DND-41 (cell line): ENCODE measurements at regions not wholly inside any gene's neighbourhood (a gene's known extent, or its start where the extent isn't known, plus 50 kb on each side); places are given as distances from the start of the nearest gene placed in this dataset.

ENCODE experiments used
- ATAC-seq: fragments of 200-7000 bp; cut with Tn5 transposase; 3 replicates; pipeline ENCODE4 v1.9.1; 2021; ENCODE audit warnings: low read depth; ENCODE audit not compliant: insufficient read depth
- DNase-seq: peaks from one replicate; pipeline ENCODE4 v3.0.0-alpha.2; 2020
- H2AFZ ChIP-seq: 2 replicates; pipeline ENCODE4 v1.6.0; 2012; ENCODE audit warnings: low read depth, low read length
- H3K27ac ChIP-seq: 2 replicates; pipeline ENCODE4 v1.5.1; 2012; ENCODE audit warnings: low read length, inconsistent platforms
- H3K27me3 ChIP-seq: fragments of 200-600 bp; sonication (generic); 2 replicates; pipeline ENCODE4 v1.6.0; 2012; ENCODE audit warnings: low read length, mild to moderate bottlenecking, inconsistent platforms; ENCODE audit not compliant: insufficient read depth, poor library complexity
- H3K36me3 ChIP-seq: 2 replicates; pipeline ENCODE4 v1.5.1; 2012; ENCODE audit warnings: low read length, inconsistent platforms; ENCODE audit not compliant: insufficient read depth
- H3K4me1 ChIP-seq: 2 replicates; pipeline ENCODE4 v1.5.1; 2012; ENCODE audit warnings: mild to moderate bottlenecking, low read length; ENCODE audit not compliant: insufficient read depth
- H3K4me2 ChIP-seq: 2 replicates; pipeline ENCODE4 v1.6.0; 2012; ENCODE audit warnings: mild to moderate bottlenecking, moderate library complexity, low read length, inconsistent platforms; ENCODE audit not compliant: insufficient read depth
- H3K4me3 ChIP-seq, 2 experiments: fragments of 200-600 bp in 1 of 2; shearing (Covaris generic) in 1 of 2; 2 replicates each; pipeline ENCODE4 v1.5.1; 2012 to 2016; ENCODE audit warnings: inconsistent platforms in 2 of 2, low read length in 2 of 2, mild to moderate bottlenecking in 2 of 2, low read depth in 1 of 2, moderate library complexity in 1 of 2
- H3K79me2 ChIP-seq: 2 replicates; pipeline ENCODE4 v1.6.0; 2012; ENCODE audit warnings: low read length, inconsistent platforms; ENCODE audit not compliant: insufficient read depth
- H3K9ac ChIP-seq: 2 replicates; pipeline ENCODE4 v1.6.0; 2012; ENCODE audit warnings: low read depth, mild to moderate bottlenecking, inconsistent platforms, low read length, moderate library complexity
- H3K9me3 ChIP-seq: 2 replicates; pipeline ENCODE4 v1.5.1; 2012; ENCODE audit warnings: low read length, moderate library complexity, mild to moderate bottlenecking, inconsistent platforms; ENCODE audit not compliant: insufficient read depth, severe bottlenecking
- H4K20me1 ChIP-seq: 2 replicates; pipeline ENCODE4 v1.6.0; 2012; ENCODE audit warnings: low read length; ENCODE audit not compliant: insufficient read depth
- EZH2 ChIP-seq: IDR thresholded peaks from 3 replicates; pipeline ENCODE4 v1.6.1; 2012; ENCODE audit warnings: borderline replicate concordance, low read depth, mild to moderate bottlenecking, moderate library complexity, low read length, inconsistent platforms; ENCODE audit not compliant: severe bottlenecking
- TF ChIP-seq, protein P1 (sequence below): IDR thresholded peaks from 2 replicates; pipeline ENCODE4 v1.5.1; 2012; ENCODE audit warnings: borderline replicate concordance, low read length, moderate library complexity, mild to moderate bottlenecking; ENCODE audit not compliant: poor library complexity, severe bottlenecking; ENCODE audit errors: extremely low read depth

DNA sequence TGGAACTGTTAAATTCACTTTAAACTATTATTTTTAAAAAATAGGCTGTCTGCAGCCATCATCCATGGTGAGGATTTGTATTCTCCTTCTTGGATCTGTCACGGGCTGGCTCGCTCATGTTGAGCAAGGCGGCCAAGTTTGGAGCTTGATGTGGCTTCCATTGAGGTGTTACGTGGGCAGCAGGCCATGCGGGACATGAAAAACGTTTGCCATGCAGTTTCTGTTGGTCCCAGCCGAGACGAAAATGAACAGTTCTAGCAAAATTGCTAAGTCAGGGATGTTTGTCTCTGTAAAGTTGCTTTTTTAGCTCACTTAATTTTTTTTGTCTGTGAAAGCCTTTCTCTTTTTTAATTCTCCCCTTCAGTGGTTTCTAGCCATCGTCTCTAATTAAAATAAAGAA, 70.2 kb upstream of the MGAT5 start:
- peaks cover 10% of the 10 kb centered on the region for H3K4me1 ChIP-seq
- 0 out of 2 replicates have a peak, but pooled peaks cover 5% of the 10 kb centered on the region for H3K36me3 ChIP-seq
- H3K27ac ChIP-seq = no peak overlapping the region
- H3K9me3 ChIP-seq = no peaks in the 10 kb centered on the region
- no peak for ATAC-seq
- no peak overlapping the region for H3K9ac ChIP-seq
- peaks cover 86% of the 10 kb centered on the region for H3K79me2 ChIP-seq
- no peak overlapping the region for H3K4me2 ChIP-seq
- no peak overlapping the region for H3K4me3 ChIP-seq
- no peak for DNase-seq
- no peak for TF ChIP-seq EZH2
- TF ChIP-seq, protein P1, sequence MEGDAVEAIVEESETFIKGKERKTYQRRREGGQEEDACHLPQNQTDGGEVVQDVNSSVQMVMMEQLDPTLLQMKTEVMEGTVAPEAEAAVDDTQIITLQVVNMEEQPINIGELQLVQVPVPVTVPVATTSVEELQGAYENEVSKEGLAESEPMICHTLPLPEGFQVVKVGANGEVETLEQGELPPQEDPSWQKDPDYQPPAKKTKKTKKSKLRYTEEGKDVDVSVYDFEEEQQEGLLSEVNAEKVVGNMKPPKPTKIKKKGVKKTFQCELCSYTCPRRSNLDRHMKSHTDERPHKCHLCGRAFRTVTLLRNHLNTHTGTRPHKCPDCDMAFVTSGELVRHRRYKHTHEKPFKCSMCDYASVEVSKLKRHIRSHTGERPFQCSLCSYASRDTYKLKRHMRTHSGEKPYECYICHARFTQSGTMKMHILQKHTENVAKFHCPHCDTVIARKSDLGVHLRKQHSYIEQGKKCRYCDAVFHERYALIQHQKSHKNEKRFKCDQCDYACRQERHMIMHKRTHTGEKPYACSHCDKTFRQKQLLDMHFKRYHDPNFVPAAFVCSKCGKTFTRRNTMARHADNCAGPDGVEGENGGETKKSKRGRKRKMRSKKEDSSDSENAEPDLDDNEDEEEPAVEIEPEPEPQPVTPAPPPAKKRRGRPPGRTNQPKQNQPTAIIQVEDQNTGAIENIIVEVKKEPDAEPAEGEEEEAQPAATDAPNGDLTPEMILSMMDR = no peak
- no peak overlapping the region for H2AFZ ChIP-seq
- peaks cover 41% of the 10 kb centered on the region for H4K20me1 ChIP-seq
- no peaks in the 10 kb centered on the region for H3K27me3 ChIP-seq

GRCh38 chr2:134185639-134186038, 68.2 kb upstream of the MGAT5 start:
- Histone ChIP-seq H3K36me3 (0 out of 2 replicates have a peak, but pooled peaks cover 5% of the 10 kb centered on the region), H3K9me3 (no peaks in the 10 kb centered on the region), H3K4me2 (no peak overlapping the region), H3K79me2 (peaks cover 82% of the 10 kb centered on the region), H2AFZ (no peak overlapping the region), H3K27me3 (no peaks in the 10 kb centered on the region), H3K4me1 (peaks cover 14% of the 10 kb centered on the region), H3K4me3 (no peak overlapping the region), H4K20me1 (peaks cover 27% of the 10 kb centered on the region), H3K9ac (no peak overlapping the region), H3K27ac (no peak overlapping the region)
- TF ChIP-seq, protein P1 = no peak
- no peak for TF ChIP-seq EZH2
- no peak for ATAC-seq
- no peak for DNase-seq

DNA sequence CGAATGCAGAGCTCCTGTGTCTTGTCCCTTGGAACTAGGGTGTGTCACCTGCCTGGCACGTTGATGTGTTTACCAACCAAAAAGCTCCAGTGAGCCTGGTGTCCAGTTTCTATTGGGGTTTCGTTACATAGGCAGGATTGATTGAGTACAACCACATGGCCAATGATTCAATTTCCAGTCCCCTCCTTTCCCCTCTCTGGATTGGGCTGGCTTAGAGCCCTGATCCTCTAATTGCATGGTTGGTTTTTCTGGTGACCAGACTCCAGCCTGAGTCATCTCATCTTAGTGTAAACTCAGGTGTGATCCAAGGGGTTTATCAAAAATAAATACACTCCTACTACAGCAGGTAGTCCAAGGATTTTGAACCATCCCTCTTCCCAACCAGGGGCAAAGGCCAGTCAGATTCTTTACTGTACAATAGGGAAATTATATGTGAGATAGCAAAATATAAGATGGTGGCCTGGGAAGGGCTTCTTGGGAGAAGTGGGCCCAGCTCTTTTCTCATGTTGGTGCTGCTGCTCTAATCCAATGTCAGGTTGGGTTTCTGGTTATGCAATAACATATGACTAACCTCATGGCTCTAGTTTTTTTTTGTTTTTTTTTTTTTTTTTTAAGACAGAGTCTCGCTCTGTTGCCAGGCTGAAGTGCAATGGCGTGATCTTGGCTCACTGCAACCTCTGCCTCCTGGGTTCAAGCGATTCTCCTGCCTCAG, 64.7 kb upstream of the MGAT5 start:
- DNase-seq (no peak), ATAC-seq (no peak)
- H3K36me3 ChIP-seq = 0 out of 2 replicates have a peak, but pooled peaks cover 6% of the 10 kb centered on the region
- H2AFZ ChIP-seq = no peak overlapping the region
- no peak overlapping the region for H3K27ac ChIP-seq
- no peak overlapping the region for H3K9ac ChIP-seq
- 0 out of 2 replicates have a peak, but pooled peaks cover 4% of the 10 kb centered on the region for H3K4me1 ChIP-seq
- peaks cover 24% of the 10 kb centered on the region for H4K20me1 ChIP-seq
- H3K9me3 ChIP-seq = no peaks in the 10 kb centered on the region
- H3K27me3 ChIP-seq = no peaks in the 10 kb centered on the region
- H3K79me2 ChIP-seq = peaks cover 85% of the 10 kb centered on the region
- H3K4me2 ChIP-seq = no peak overlapping the region
- no peak overlapping the region for H3K4me3 ChIP-seq
- TF ChIP-seq EZH2 = no peak
- TF ChIP-seq, protein P1 = no peak
